Suprapubic skin (tissue), 3 donors: ENCODE measurements at regions not wholly inside any gene's neighbourhood (a gene's known extent, or its start where the extent isn't known, plus 50 kb on each side); places are given as distances from the start of the nearest gene placed in this dataset.

ENCODE experiments used
- CTCF ChIP-seq, 2 donors: fragments of 200-600 bp in 1 of 2; fragments of 450-650 bp in 1 of 2; sonication (generic) in 1 of 2; IDR thresholded peaks; one replicate each; pipeline ENCODE4 v1.5.1; 2016 to 2019; ENCODE audit warnings: antibody characterized with exemption in 2 of 2, mild to moderate bottlenecking in 1 of 2, moderate library complexity in 1 of 2
- POLR2AphosphoS5 ChIP-seq, 3 donors: sonication (generic); formaldehyde crosslinking; IDR thresholded peaks; one replicate each; pipeline ENCODE4 v1.6.1; 2017; ENCODE audit warnings: antibody characterized with exemption in 3 of 3

GRCh38 chr14:48751293-48751692 is 834.9 kb downstream of the RPS29 start:
- TF ChIP-seq CTCF (IDR thresholded peaks at IDR 0.05), result no peak
- no peak for TF ChIP-seq POLR2AphosphoS5 (IDR thresholded peaks at IDR 0.05)
